ENCODE measurements at regions not wholly inside any gene's neighbourhood (a gene's known extent, or its start where the extent isn't known, plus 50 kb on each side); places are given as distances from the start of the nearest gene placed in this dataset.

DNA sequence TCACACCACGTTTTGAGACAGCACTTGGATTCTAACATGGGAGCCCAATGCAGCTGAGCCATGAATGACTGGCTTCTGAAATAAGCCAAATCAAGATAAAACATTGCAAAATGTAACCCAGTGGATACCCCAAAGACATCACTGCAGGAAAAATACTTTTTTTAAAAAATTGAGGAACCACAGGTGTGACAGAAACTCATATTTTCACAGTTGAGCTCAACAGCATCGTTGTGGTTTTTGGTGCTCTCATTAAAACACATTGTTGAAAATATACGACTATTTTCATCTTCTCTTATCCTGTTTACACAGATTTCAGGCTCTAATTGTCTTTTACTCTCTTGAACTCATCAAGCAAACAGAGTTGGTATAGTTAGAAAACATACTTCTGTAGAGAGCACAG is 429.3 kb upstream of the VRK2 start:
- TF ChIP-seq POLR2A (IDR thresholded peaks at IDR 0.05), result no peak
- no peak for TF ChIP-seq CTCF (IDR thresholded peaks at IDR 0.05)

Measured in esophagus squamous epithelium (tissue), 4 donors.